Cardiac muscle cell (in vitro differentiated cells and primary cell): ENCODE measurements at regions not wholly inside any gene's neighbourhood (a gene's known extent, or its start where the extent isn't known, plus 50 kb on each side); places are given as distances from the start of the nearest gene placed in this dataset.

Source experiments
- DNase-seq, 2 donors: peaks; one replicate each; pipeline versions ENCODE4 v3.0.0 to v3.0.0-alpha.2; 2010 to 2017; ENCODE audit warnings: low read depth in 1 of 2, low spot score in 1 of 2
- H3K27ac ChIP-seq: fragments of 200-600 bp; sonication (generic); 2 replicates; pipeline ENCODE4 v1.5.1; 2016
- H3K27me3 ChIP-seq: fragments of 200-600 bp; sonication (generic); 2 replicates; pipeline ENCODE4 v1.6.0; 2016; ENCODE audit warnings: control low read depth
- H3K36me3 ChIP-seq: fragments of 200-600 bp; sonication (generic); 2 replicates; pipeline ENCODE4 v1.5.1; 2016; ENCODE audit warnings: control low read depth
- H3K4me1 ChIP-seq: fragments of 200-600 bp; sonication (generic); 2 replicates; pipeline ENCODE4 v1.8.1; 2017; ENCODE audit warnings: low read depth, mild to moderate bottlenecking, mixed run types
- H3K4me3 ChIP-seq: fragments of 200-600 bp; sonication (generic); 2 replicates; pipeline ENCODE4 v1.5.1; 2016; ENCODE audit warnings: mild to moderate bottlenecking
- H3K9me3 ChIP-seq: fragments of 200-600 bp; sonication (generic); 2 replicates; pipeline ENCODE4 v1.5.1; 2017; ENCODE audit warnings: low read depth, mild to moderate bottlenecking, control low read depth
- CTCF ChIP-seq: IDR thresholded peaks from 2 replicates; pipeline ENCODE4 v1.5.1; 2012; ENCODE audit warnings: low read depth, mild to moderate bottlenecking, low read length

DNA sequence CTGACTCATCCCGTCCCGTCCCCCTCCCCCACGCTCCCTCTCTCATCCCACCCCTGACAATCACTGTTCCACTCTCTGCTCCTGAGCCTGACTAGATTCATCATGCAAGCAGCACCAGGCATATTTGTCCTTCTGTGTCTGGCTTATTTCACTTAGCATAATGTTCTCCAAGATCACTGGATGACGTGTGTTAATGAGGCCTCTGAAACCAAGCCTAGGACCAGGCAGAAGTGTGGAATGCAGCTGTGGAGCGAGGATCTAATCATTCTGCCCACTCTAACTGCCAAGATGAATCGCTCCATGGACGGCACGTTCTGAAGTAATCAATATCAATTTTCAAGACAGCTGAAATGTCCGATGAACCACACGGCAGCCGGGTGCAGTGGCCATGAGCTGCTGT is 122.4 kb upstream of the ZNF236 start:
- DNase-seq = peak in 1 of 2 donors; percentile 29
- Histone ChIP-seq H3K4me3 (no peak overlapping the region), H3K9me3 (no peaks in the 10 kb centered on the region), H3K36me3 (no peaks in the 10 kb centered on the region), H3K4me1 (no peaks in the 10 kb centered on the region), H3K27ac (no peak overlapping the region), H3K27me3 (no peaks in the 10 kb centered on the region)
- no peak for TF ChIP-seq CTCF

DNA sequence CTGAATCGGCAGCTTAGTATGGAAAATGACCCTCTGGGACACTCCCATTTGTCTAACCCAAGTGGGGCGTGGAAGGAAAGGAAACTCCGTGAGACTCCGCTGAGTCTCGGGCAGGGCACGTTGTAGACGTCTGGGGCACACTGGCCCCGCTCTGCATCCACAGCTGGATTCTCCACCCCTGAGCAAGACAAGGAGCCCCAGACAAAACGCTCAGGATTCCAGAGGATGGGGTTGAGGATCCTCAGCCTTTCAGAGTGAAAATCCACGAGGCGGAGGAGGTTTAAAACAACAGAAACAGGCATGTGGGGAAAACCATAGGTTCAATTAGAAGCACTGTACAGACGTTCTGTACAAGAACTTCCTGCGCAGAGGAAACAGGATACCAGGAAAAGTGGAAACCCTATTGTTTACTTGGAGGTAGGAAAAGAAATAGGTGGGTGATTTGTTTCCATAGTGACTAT is 124.9 kb upstream of the ZNF236 start:
- no peak for TF ChIP-seq CTCF
- DNase-seq = peak in 1 of 2 donors; percentile 54
- Histone ChIP-seq H3K27ac (no peak overlapping the region), H3K4me3 (no peak overlapping the region), H3K36me3 (no peaks in the 10 kb centered on the region), H3K27me3 (no peaks in the 10 kb centered on the region), H3K4me1 (no peaks in the 10 kb centered on the region), H3K9me3 (no peaks in the 10 kb centered on the region)

DNA sequence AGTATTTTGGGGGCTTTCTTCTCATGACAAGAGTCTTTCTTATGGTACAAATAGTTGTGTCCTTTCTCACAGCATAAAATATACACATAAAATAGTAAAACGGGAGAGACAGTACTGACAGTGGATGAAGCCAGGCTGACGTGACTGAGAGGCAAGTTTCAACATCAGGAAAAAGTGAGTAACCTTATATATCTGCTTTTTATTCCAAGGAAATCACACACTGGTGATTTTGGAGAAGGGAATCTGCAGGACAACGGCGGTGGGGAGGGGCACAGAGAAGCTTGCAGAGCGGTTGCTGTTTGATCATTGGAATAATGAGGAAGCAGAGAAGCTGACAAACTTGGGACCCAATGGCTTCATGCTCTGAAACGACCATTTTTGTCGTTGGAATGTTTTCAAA is 130.6 kb upstream of the ZNF236 start:
- Histone ChIP-seq H3K4me1 (no peaks in the 10 kb centered on the region), H3K27me3 (peaks cover 12% of the 10 kb centered on the region), H3K9me3 (no peaks in the 10 kb centered on the region), H3K27ac (no peak overlapping the region), H3K4me3 (no peak overlapping the region), H3K36me3 (no peaks in the 10 kb centered on the region)
- TF ChIP-seq CTCF = no peak
- DNase-seq = peak in 1 of 2 donors; percentile 19

GRCh38 chr18:76689646-76690264 is 132.6 kb upstream of the ZNF236 start:
- TF ChIP-seq CTCF = no peak
- no peak for DNase-seq

DNA sequence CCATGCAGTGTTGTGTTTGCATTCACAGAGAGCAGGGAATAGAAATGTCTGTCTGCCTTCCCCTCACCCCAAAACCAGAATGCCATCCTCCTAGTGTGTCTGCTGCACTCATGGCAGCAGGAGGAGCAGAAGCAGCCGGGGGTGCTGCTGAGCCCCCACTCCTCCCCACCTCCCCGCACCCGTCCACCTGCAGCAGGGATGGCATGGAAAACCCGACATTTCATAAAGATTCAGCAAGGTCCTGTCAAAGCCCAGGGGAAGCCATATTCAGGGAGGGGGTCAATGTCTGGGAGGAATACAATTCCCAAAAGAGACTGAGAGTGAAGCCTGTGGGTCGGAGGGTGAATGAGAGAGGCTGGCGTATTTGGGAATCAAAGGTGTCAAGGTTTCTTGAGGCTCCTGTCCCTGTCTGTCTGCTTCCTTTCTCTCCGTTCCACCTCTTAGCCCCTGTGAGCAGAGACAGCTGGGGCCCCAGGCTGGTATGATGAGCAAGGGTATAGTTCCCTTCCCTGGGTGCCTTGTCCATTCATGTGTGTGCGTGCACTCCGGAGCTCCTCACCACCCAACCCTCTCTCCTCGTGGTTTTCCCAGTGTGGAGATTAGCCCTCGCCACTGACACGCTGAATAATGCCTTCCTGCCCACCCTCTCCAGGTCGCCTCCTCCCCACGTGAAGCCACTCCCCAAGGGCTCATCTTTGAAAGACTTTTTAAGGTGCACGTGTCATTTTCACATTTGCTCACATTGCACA is 133.5 kb upstream of the ZNF236 start:
- no peaks in the 10 kb centered on the region for H3K9me3 ChIP-seq
- H3K36me3 ChIP-seq = no peaks in the 10 kb centered on the region
- no peak for TF ChIP-seq CTCF
- no peak overlapping the region for H3K4me3 ChIP-seq
- DNase-seq = no peak
- H3K27ac ChIP-seq = no peak overlapping the region
- H3K27me3 ChIP-seq = peaks cover 12% of the 10 kb centered on the region
- H3K4me1 ChIP-seq = no peaks in the 10 kb centered on the region

More at GRCh38 chr18:76689646-76690264, 132.6 kb upstream of the ZNF236 start:
- H3K4me3 ChIP-seq = no peak overlapping the region
- peaks cover 12% of the 10 kb centered on the region for H3K27me3 ChIP-seq
- H3K36me3 ChIP-seq = no peaks in the 10 kb centered on the region
- H3K9me3 ChIP-seq = no peaks in the 10 kb centered on the region
- H3K27ac ChIP-seq = no peak overlapping the region
- H3K4me1 ChIP-seq = no peaks in the 10 kb centered on the region
